HEK293 (cell line): ENCODE measurements at regions not wholly inside any gene's neighbourhood (a gene's known extent, or its start where the extent isn't known, plus 50 kb on each side); places are given as distances from the start of the nearest gene placed in this dataset.
"Not testable (repeated sequence)": the region's sequence is repeated elsewhere in the genome, so short reads cannot be mapped to it uniquely, and the experiment has no call there.

Experiments
- CTCF ChIA-PET: fragments of 350-600 bp; formaldehyde crosslinking; extraction: SDS; loops from one replicate; lab custom pipeline; 2021; ENCODE audit warnings: antibody characterized with exemption; lab: Yijun Ruan, JAX
- POLR2A ChIA-PET: fragments of 300-600 bp; formaldehyde crosslinking; extraction: SDS; loops from one replicate; lab custom pipeline; 2020; ENCODE audit warnings: antibody characterized with exemption, inconsistent platforms; lab: Yijun Ruan, JAX
- H3K27ac ChIP-seq: fragments of 200-500 bp; sonication (Bioruptor generic); 2 replicates; pipeline ENCODE4 v1.5.1; 2014; ENCODE audit warnings: low read depth, low read length, control low read depth, inconsistent platforms; ENCODE audit errors: extremely low read depth
- H3K36me3 ChIP-seq, 2 experiments: fragments of 200-500 bp in 1 of 2; sonication (Bioruptor generic) in 1 of 2; 1 replicate in 1 of 2; 2 replicates in 1 of 2; pipeline ENCODE4 v1.5.1; 2014 to 2017; ENCODE audit warnings: inconsistent platforms in 2 of 2, low read length in 2 of 2; ENCODE audit not compliant: control insufficient read depth in 2 of 2, insufficient read depth in 1 of 2
- H3K4me1 ChIP-seq: fragments of 200-500 bp; sonication (Bioruptor generic); 2 replicates; pipeline ENCODE4 v1.5.1; 2014; ENCODE audit warnings: mild to moderate bottlenecking, low read length, inconsistent platforms; ENCODE audit not compliant: control insufficient read depth, insufficient read depth
- H3K4me3 ChIP-seq: 2 replicates; pipeline ENCODE4 v1.5.1; 2011; ENCODE audit warnings: low read depth, mild to moderate bottlenecking, control low read depth, low read length, moderate library complexity
- H3K9me3 ChIP-seq: fragments of 200-500 bp; sonication (Bioruptor generic); 2 replicates; pipeline ENCODE4 v1.5.1; 2014; ENCODE audit warnings: low read depth, low read length, inconsistent platforms; ENCODE audit not compliant: control insufficient read depth, insufficient read depth
- KLF17 ChIP-seq: fragments of 450-650 bp; formaldehyde crosslinking; IDR thresholded peaks from 2 replicates; pipeline ENCODE4 v1.5.1; 2016; ENCODE audit warnings: missing biosample characterization, missing genetic modification characterization
- MYNN ChIP-seq: fragments of 450-650 bp; formaldehyde crosslinking; IDR thresholded peaks from 2 replicates; pipeline ENCODE4 v1.5.1; 2016; ENCODE audit warnings: missing biosample characterization, missing genetic modification characterization, borderline replicate concordance
- PRDM4 ChIP-seq: fragments of 450-650 bp; formaldehyde crosslinking; IDR thresholded peaks from 2 replicates; pipeline ENCODE4 v1.5.1; 2017; ENCODE audit warnings: missing biosample characterization, missing genetic modification characterization
- TCF7L2 ChIP-seq: IDR thresholded peaks from 2 replicates; pipeline ENCODE4 v1.6.1; 2011; ENCODE audit warnings: low read depth, mild to moderate bottlenecking, inconsistent platforms, low read length, moderate library complexity, borderline replicate concordance
- ZBTB21 ChIP-seq: fragments of 450-650 bp; formaldehyde crosslinking; IDR thresholded peaks from 2 replicates; pipeline ENCODE4 v1.5.1; 2017; ENCODE audit warnings: missing biosample characterization, missing genetic modification characterization
- ZBTB44 ChIP-seq: fragments of 450-650 bp; IDR thresholded peaks from 2 replicates; pipeline ENCODE4 v1.5.1; 2018; ENCODE audit warnings: missing biosample characterization, mild to moderate bottlenecking, missing genetic modification characterization
- ZFHX2 ChIP-seq: fragments of 450-650 bp; formaldehyde crosslinking; conservative IDR thresholded peaks from 2 replicates; pipeline ENCODE4 v1.5.1; 2016; ENCODE audit warnings: missing biosample characterization, missing genetic modification characterization
- ZNF112 ChIP-seq: fragments of 450-650 bp; formaldehyde crosslinking; IDR thresholded peaks from 2 replicates; pipeline ENCODE4 v1.5.0; 2017; ENCODE audit warnings: missing biosample characterization, missing genetic modification characterization
- ZNF155 ChIP-seq: fragments of 450-650 bp; formaldehyde crosslinking; IDR thresholded peaks from 2 replicates; pipeline ENCODE4 v1.5.1; 2016; ENCODE audit warnings: missing biosample characterization, missing genetic modification characterization
- ZNF2 ChIP-seq: fragments of 450-650 bp; formaldehyde crosslinking; IDR thresholded peaks from 2 replicates; pipeline ENCODE4 v1.5.1; 2016; ENCODE audit warnings: missing biosample characterization, missing genetic modification characterization
- ZNF292 ChIP-seq: fragments of 450-650 bp; formaldehyde crosslinking; IDR thresholded peaks from 2 replicates; pipeline ENCODE4 v1.5.1; 2016; ENCODE audit warnings: low read depth, missing biosample characterization, missing genetic modification characterization, borderline replicate concordance
- ZNF335 ChIP-seq: fragments of 450-650 bp; formaldehyde crosslinking; conservative IDR thresholded peaks from 2 replicates; pipeline ENCODE4 v1.5.1; 2016; ENCODE audit warnings: missing biosample characterization, missing genetic modification characterization
- ZNF394 ChIP-seq: fragments of 450-650 bp; formaldehyde crosslinking; IDR thresholded peaks from 2 replicates; pipeline ENCODE4 v1.5.1; 2016; ENCODE audit warnings: missing biosample characterization, missing genetic modification characterization, mild to moderate bottlenecking, moderate library complexity, borderline replicate concordance
- ZNF433 ChIP-seq: fragments of 450-650 bp; formaldehyde crosslinking; IDR thresholded peaks from 2 replicates; pipeline ENCODE4 v1.5.1; 2016; ENCODE audit warnings: missing biosample characterization, missing genetic modification characterization, low read depth
- ZNF707 ChIP-seq: fragments of 450-650 bp; formaldehyde crosslinking; IDR thresholded peaks from 2 replicates; pipeline ENCODE4 v1.5.1; 2016; ENCODE audit warnings: missing biosample characterization, missing genetic modification characterization
- ZNF791 ChIP-seq: fragments of 450-650 bp; formaldehyde crosslinking; IDR thresholded peaks from 2 replicates; pipeline ENCODE4 v1.5.1; 2016; ENCODE audit warnings: missing biosample characterization, missing genetic modification characterization
- ZNF837 ChIP-seq: fragments of 450-650 bp; formaldehyde crosslinking; IDR thresholded peaks from 2 replicates; pipeline ENCODE4 v1.5.1; 2016; ENCODE audit warnings: missing biosample characterization, missing genetic modification characterization

GRCh38 chr1:65613884-65614283 is 178.8 kb upstream of the PDE4B start (continued):
- TF ChIP-seq PRDM4 (tag by site-specific recombination), result no peak
- no peak for TF ChIP-seq ZNF112
- TF ChIP-seq ZBTB44 (tag by site-specific recombination), result no peak

GRCh38 chr1:65615859-65616258 is 176.8 kb upstream of the PDE4B start:
- no peak overlapping the region for H3K4me3 ChIP-seq
- H3K4me1 ChIP-seq, result no peaks in the 10 kb centered on the region
- no peak overlapping the region for H3K27ac ChIP-seq
- no peaks in the 10 kb centered on the region for H3K9me3 ChIP-seq
- no peaks in the 10 kb centered on the region; a peak in 1 of 3 replicates for H3K36me3 ChIP-seq
- CTCF ChIA-PET, result interaction anchor here (1.0 kb wide), 1 partner anchor 185 kb away, joined by 3 read pairs; no protein-coding TSS in a partner anchor
- TF ChIP-seq MYNN, result no peak
- TF ChIP-seq ZNF791, result no peak
- TF ChIP-seq, all 188 proteins: peak for 0
- POLR2A ChIA-PET, result no interaction called here

GRCh38 chr1:65621721-65622120 is 171.0 kb upstream of the PDE4B start:
- CTCF ChIA-PET, H3K4me1 ChIP-seq, POLR2A ChIA-PET: not testable (repeated sequence)

GRCh38 chr1:65623895-65624294 is 168.8 kb upstream of the PDE4B start:
- H3K36me3 ChIP-seq, result no peaks in the 10 kb centered on the region
- TF ChIP-seq ZFHX2 (tag by site-specific recombination), result no peak
- no peak for TF ChIP-seq ZNF335 (tag by site-specific recombination)
- no peak for TF ChIP-seq ZNF707
- TF ChIP-seq ZBTB21 (tag by site-specific recombination), result no peak
- no peak for TF ChIP-seq MYNN
- no peak for TF ChIP-seq TCF7L2
- no peak for TF ChIP-seq ZNF292
- TF ChIP-seq ZNF837 (tag by site-specific recombination), result no peak
- no peak for TF ChIP-seq KLF17 (tag by site-specific recombination)
- no peak for TF ChIP-seq ZNF433
- no peak for TF ChIP-seq ZNF155 (tag by site-specific recombination)
- TF ChIP-seq ZNF394 (tag by site-specific recombination), result no peak
- no peak for TF ChIP-seq ZNF2 (tag by site-specific recombination)
- no peak overlapping the region for H3K27ac ChIP-seq
- no peaks in the 10 kb centered on the region for H3K4me1 ChIP-seq
- H3K4me3 ChIP-seq, result no peak overlapping the region
- POLR2A ChIA-PET, result no interaction called here
- no peaks in the 10 kb centered on the region for H3K9me3 ChIP-seq
- CTCF ChIA-PET, result interaction anchor here (0.6 kb wide), 1 partner anchor 11 kb away, joined by 3 read pairs; no protein-coding TSS in a partner anchor

More at GRCh38 chr1:65621721-65622120, 171.0 kb upstream of the PDE4B start:
- not testable (repeated sequence) for H3K36me3 ChIP-seq, H3K9me3 ChIP-seq, H3K4me3 ChIP-seq, H3K27ac ChIP-seq
